Activated T-helper 1 cell treated with anti-CD3 and anti-CD28 coated beads, Interleukin-12 subunit alpha, Interleukin-12 subunit beta, Interleukin-2, Interleukin-4 antibody, amounts not matched to agents 30 ng/mL and 10 ng/mL and 1 ng/mL, durations not matched to agents 14 hours and 24 hours and 36 hours (primary cell): ENCODE measurements at regions not wholly inside any gene's neighbourhood (a gene's known extent, or its start where the extent isn't known, plus 50 kb on each side); places are given as distances from the start of the nearest gene placed in this dataset.

ENCODE experiments used
- DNase-seq: peaks from one replicate; pipeline ENCODE4 v3.0.0; 2021; ENCODE audit warnings: low spot score
- H3K27ac Mint-ChIP-seq: one replicate; pipeline ENCODE4 v1.8.0; 2021; ENCODE audit warnings: mild to moderate bottlenecking, mixed read lengths
- H3K27me3 Mint-ChIP-seq: one replicate; pipeline ENCODE4 v1.8.0; 2022; ENCODE audit warnings: mild to moderate bottlenecking, moderate library complexity, mixed read lengths; ENCODE audit not compliant: insufficient read depth
- H3K36me3 Mint-ChIP-seq: one replicate; pipeline ENCODE4 v1.8.0; 2021; ENCODE audit warnings: low read depth, mixed read lengths
- H3K4me1 Mint-ChIP-seq: one replicate; pipeline ENCODE4 v1.8.0; 2021; ENCODE audit warnings: low read depth, mixed read lengths
- H3K4me3 Mint-ChIP-seq: one replicate; pipeline ENCODE4 v1.8.0; 2021; ENCODE audit warnings: mild to moderate bottlenecking, moderate library complexity, mixed read lengths
- H3K9me3 Mint-ChIP-seq: one replicate; pipeline ENCODE4 v1.8.0; 2021; ENCODE audit warnings: mixed read lengths
- intact Hi-C: fragments of 100-400 bp; cut with micrococcal nuclease; formaldehyde crosslinking; loops from one replicate; pipeline ENCODE4 v1.15.1; 2024

DNA sequence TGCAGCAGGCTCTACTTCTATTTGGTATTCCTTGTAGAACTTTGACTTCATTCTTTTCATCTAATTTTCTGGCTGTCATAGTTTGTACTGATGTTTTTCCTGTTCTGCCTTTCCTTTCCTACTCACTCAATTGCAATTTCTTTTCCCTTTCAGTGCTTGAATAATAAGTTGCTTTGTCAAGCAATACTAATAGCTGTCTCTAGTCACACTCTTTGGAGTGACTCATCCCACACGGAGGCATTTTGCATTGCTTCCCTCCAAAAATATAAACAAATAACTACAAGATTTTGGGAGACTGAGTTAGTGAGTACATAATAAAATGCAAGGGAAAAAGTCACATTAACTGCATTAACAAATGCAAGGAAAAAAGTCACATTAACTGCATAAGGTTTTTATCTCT, 465.9 kb downstream of the CDH9 start:
- no peaks in the 10 kb centered on the region for H3K36me3 Mint-ChIP-seq
- no peaks in the 10 kb centered on the region for H3K4me1 Mint-ChIP-seq
- DNase-seq: no peak
- H3K9me3 Mint-ChIP-seq: peaks cover 4% of the 10 kb centered on the region
- no peak overlapping the region for H3K27ac Mint-ChIP-seq
- intact Hi-C loops: no loop called here
- no peaks in the 10 kb centered on the region for H3K27me3 Mint-ChIP-seq
- no peak overlapping the region for H3K4me3 Mint-ChIP-seq

DNA sequence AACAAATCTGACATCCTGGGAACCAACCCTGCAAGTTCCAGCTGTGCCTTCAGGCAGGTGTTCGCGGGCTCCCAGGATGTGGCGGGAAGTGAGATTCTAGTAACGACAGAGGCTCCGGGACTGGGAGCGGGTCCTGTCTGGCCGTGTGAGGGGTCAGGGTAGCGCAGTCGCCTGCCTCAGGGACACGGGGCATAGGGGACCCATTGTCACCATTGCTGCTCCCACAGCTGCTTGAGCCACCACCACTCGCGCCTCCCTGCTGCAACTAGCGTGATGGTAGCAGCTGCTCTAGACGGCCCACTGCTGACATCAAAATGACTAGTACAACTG, 468.5 kb downstream of the CDH9 start:
- DNase-seq: no peak
- Mint-ChIP-seq H3K9me3 (peaks cover 19% of the 10 kb centered on the region), H3K27ac (no peak overlapping the region), H3K4me1 (no peaks in the 10 kb centered on the region), H3K36me3 (no peaks in the 10 kb centered on the region), H3K27me3 (no peaks in the 10 kb centered on the region), H3K4me3 (no peak overlapping the region)
- intact Hi-C loops: no loop called here

DNA sequence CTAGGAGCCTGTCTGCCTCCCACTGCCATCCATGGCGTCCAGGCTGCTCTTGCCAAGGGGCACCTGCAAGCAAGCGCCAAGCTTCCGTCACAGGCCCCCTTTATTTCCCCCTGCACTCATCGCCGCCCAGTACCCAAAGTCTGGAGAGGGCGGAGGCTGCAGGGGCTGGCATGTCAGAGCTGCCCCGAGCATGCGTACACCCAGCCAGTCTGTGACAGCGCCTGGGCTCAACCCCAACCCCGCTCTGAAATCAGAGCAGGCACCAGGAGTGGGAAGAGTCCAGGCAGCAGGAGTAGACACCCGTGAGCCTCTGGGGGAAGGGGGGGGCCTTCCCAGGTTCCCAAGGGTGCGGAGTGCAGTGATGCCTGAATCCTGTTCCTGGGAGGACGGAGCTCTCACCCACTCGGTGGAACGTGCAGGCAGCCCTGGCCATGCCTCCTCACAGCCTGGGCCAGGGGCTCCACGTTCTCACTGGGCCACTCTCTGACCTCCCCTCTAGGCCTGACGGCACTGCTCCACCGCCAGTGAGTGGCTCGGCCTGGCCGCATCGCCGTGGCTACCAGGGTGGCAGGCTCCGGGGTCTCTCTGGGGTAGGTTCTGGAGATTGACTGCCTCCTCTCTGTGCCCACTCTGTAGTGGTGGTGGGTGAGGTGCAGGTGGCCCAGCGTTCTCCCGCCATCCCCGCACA, 469.0 kb downstream of the CDH9 start:
- Mint-ChIP-seq H3K36me3 (no peaks in the 10 kb centered on the region), H3K4me3 (no peak overlapping the region), H3K9me3 (peaks cover 22% of the 10 kb centered on the region), H3K27me3 (no peaks in the 10 kb centered on the region), H3K4me1 (no peaks in the 10 kb centered on the region), H3K27ac (no peak overlapping the region)
- no peak for DNase-seq
- intact Hi-C loops: no loop called here

DNA sequence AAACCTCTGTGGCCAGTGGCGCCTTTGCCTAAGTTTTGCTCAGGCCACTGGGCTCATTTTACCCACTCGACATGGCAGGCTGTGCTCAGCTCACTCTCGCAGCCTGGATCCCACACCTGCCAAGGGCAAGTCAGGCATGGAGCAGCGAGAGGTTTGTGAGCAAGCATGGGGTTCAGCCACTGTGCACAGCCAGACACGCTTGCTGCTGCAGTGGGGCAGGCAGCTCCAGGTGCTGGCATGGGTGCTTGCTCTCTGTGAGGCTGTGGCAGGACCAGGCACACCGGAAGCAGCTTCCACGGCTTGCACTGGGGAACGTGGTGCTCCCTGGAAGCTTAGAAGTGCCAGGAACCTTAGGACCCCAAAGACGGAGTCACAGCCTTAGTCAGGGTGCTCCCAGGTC, 470.1 kb downstream of the CDH9 start:
- Mint-ChIP-seq H3K36me3 (no peaks in the 10 kb centered on the region), H3K4me1 (no peaks in the 10 kb centered on the region), H3K27ac (no peak overlapping the region), H3K4me3 (no peak overlapping the region), H3K27me3 (no peaks in the 10 kb centered on the region), H3K9me3 (peaks cover 27% of the 10 kb centered on the region)
- intact Hi-C loops: no loop called here
- DNase-seq: no peak

DNA sequence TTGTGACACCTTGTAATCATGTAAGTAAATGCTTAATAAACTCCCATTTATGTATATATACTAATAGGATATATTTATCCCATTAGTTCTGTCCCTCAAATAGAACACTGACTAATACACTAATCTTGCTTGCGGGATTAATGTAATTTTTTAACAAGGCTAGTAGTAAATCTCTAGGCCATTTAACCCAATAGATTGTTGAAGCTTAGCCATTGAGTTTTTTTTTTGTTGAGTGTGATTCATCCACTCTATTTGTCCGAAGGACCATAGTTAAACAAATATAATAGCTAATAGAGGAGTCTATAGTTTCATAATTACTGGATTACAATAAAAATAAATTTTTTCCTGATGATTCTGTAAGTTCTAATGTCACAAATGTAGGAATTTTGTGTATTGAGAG, 474.4 kb downstream of the CDH9 start:
- intact Hi-C loops: no loop called here
- peaks cover 34% of the 10 kb centered on the region for H3K9me3 Mint-ChIP-seq
- no peak overlapping the region for H3K4me3 Mint-ChIP-seq
- no peaks in the 10 kb centered on the region for H3K36me3 Mint-ChIP-seq
- H3K4me1 Mint-ChIP-seq: no peaks in the 10 kb centered on the region
- no peak overlapping the region for H3K27ac Mint-ChIP-seq
- DNase-seq: no peak
- no peaks in the 10 kb centered on the region for H3K27me3 Mint-ChIP-seq

DNA sequence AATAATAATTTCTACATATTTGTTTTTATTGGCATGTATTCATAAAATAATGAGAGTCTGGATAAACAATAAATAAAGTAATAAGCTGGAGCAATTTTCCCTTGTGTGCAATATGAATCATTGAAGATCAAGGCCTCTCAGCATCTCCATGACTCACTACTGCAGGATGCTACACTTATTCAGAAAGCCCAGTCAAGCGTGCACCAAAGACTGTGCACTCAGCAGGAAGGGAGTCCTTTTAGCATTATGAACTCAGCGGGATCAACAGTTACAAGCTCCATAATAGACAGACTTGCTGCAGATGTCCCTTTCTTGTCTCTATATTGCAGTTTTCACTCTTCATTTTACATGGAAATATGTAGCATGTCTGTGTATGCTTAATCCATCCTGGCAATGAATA, 485.3 kb downstream of the CDH9 start:
- peaks cover 16% of the 10 kb centered on the region for H3K9me3 Mint-ChIP-seq
- DNase-seq: no peak
- no peak overlapping the region for H3K27ac Mint-ChIP-seq
- H3K4me1 Mint-ChIP-seq: no peaks in the 10 kb centered on the region
- no peaks in the 10 kb centered on the region for H3K36me3 Mint-ChIP-seq
- intact Hi-C loops: no loop called here
- H3K4me3 Mint-ChIP-seq: no peak overlapping the region
- H3K27me3 Mint-ChIP-seq: no peaks in the 10 kb centered on the region

DNA sequence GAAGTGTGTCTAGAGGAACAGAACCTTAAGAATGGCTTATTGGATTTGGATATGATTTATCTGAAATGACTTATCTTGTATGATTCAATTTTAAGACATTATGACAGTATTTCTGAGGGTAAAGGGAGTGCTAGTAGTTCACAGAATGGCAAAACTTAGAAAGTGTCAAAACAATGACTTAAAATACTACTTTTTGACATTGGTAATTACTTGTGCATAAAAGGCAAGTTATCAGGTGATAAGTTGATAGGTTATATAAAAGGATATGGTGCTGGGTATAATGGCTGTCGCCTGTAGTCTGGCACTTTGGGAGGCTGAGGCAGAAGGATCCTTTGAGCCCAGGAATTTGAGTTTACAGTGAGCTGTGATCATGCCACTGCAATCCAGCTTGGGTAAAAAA, 494.4 kb downstream of the CDH9 start:
- Mint-ChIP-seq H3K27ac (no peak overlapping the region), H3K36me3 (no peaks in the 10 kb centered on the region), H3K4me1 (no peaks in the 10 kb centered on the region), H3K27me3 (no peaks in the 10 kb centered on the region), H3K4me3 (no peak overlapping the region), H3K9me3 (peaks cover 32% of the 10 kb centered on the region)
- intact Hi-C loops: no loop called here
- no peak for DNase-seq

DNA sequence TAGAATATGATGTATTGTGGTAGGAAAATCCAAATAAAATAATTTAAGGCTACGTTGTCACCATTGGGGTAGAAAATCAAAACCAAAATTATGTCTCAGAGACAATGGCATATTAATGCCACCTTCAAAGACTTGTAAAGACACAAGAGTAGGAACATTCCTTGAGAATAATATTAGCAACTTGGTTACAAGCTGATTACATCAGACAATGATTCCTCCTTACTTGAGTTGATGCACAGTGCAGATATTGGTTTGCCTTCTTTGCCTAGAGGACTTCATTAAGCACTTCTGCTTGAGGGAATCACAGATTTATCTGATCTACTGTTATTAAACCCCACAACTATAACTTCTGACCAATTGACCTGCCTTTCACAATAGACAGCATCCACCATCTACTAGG, 500.2 kb downstream of the CDH9 start:
- Mint-ChIP-seq H3K27ac (no peak overlapping the region), H3K27me3 (no peaks in the 10 kb centered on the region), H3K4me1 (no peaks in the 10 kb centered on the region), H3K9me3 (peaks cover 23% of the 10 kb centered on the region), H3K4me3 (no peak overlapping the region), H3K36me3 (no peaks in the 10 kb centered on the region)
- DNase-seq: no peak
- intact Hi-C loops: no loop called here

DNA sequence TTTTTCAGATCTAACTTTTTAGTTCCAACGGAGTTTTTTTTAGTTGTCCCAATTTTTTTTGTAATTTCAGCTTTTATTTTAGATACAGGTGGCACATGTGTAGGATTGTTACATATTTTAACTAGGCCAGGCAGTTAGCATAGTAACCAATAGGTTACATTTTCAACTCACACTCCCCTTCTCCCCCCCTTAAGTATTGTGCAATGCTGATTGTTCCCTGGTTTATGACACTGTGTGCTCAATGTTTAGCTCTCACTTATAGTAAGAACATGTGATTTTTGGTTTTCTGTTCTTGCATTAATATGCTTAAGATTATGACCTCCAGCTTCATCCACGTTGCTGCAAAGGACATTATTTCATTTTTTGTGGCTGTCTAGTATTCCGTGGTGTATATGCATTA, 503.2 kb downstream of the CDH9 start:
- no peak for DNase-seq
- intact Hi-C loops: no loop called here
- H3K4me3 Mint-ChIP-seq: no peak overlapping the region
- peaks cover 12% of the 10 kb centered on the region for H3K9me3 Mint-ChIP-seq
- no peak overlapping the region for H3K27ac Mint-ChIP-seq
- no peaks in the 10 kb centered on the region for H3K27me3 Mint-ChIP-seq
- no peaks in the 10 kb centered on the region for H3K36me3 Mint-ChIP-seq
- no peaks in the 10 kb centered on the region for H3K4me1 Mint-ChIP-seq

DNA sequence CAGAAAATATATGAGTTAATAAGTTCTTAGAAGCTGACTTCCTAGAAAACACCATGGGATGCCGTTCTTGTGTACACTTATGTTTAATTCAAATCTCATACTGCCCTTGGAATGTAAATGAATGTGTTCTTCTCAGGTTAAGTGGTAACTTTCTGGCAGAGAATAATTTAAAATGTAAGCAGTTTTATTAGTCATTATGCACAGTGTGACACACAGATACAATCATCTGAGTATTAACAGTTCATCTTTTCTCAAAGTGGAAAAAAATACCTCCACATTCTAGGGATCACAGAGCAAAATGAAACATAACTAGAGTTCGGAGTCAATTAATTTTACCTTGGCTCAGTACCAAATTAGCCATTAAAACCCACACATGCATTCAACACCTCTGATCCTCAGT, 508.1 kb downstream of the CDH9 start:
- intact Hi-C loops: no loop called here
- Mint-ChIP-seq H3K27me3 (no peaks in the 10 kb centered on the region), H3K4me3 (no peak overlapping the region), H3K27ac (no peak overlapping the region), H3K36me3 (no peaks in the 10 kb centered on the region), H3K9me3 (peaks cover 6% of the 10 kb centered on the region), H3K4me1 (no peaks in the 10 kb centered on the region)
- no peak for DNase-seq

DNA sequence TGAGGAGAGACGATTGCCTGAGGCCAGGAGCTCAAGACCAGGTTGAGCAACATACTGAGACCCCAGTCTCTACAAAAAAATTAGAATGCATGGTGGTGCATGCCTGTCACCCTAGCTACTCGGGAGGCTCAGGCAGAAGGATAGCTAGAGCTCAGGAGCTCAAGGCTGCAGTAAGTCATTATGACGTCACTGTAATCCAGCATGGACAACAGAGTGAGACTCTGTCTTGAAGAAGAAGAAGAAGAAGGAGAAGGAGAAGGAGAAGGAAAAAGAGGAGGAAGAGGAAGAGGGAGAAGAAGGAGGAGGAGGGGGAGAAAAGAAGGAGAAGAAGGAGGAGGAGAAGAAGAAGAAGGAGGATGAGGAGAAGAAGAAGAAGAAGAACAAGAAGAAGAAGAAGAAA, 519.1 kb downstream of the CDH9 start:
- intact Hi-C loops: no loop called here
- no peak for DNase-seq
- peaks cover 7% of the 10 kb centered on the region for H3K9me3 Mint-ChIP-seq
- no peaks in the 10 kb centered on the region for H3K4me1 Mint-ChIP-seq
- no peak overlapping the region for H3K27ac Mint-ChIP-seq
- H3K27me3 Mint-ChIP-seq: no peaks in the 10 kb centered on the region
- H3K36me3 Mint-ChIP-seq: no peaks in the 10 kb centered on the region
- no peak overlapping the region for H3K4me3 Mint-ChIP-seq

DNA sequence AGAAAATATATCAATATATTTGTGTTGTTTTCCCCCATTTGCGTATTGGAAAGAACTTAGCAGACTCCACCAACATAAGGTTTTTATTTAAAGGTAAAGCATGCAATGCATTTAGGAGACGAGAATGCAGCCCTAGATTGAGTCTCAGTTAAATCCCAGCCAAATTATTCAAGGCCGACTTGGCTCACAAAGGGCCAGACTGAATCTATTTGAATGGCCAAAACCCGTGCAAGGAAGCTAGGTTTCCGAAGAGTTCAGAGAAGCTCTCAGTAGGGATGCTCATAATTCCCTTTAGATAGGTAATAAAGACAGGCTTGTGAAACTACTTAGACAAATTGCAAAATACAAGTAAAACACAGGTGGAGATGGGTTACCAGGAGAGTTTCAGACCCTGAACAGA, 520.3 kb downstream of the CDH9 start:
- no peaks in the 10 kb centered on the region for H3K27me3 Mint-ChIP-seq
- peaks cover 7% of the 10 kb centered on the region for H3K9me3 Mint-ChIP-seq
- H3K36me3 Mint-ChIP-seq: no peaks in the 10 kb centered on the region

DNA sequence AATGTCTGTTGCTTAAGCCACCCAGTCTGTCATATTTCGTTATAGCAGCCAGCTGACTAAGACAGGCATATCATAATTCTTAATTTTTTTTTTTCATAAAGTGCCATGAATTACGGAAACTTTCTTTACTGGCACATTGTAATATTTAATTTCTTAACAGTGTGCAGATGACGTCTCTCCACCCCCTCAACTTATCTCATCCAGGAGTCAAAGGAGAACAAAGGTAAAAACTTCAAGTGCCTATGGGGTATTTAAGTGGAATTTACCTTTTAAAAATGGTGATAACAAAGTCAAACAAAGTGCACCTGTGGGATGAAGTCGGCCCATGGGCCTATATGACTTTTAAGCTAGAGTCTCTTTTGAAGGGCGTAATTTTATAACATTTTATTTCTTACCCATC, 539.4 kb downstream of the CDH9 start:
- Mint-ChIP-seq H3K4me3 (no peak overlapping the region), H3K36me3 (no peaks in the 10 kb centered on the region)

More for the DNA sequence above, 520.3 kb downstream of the CDH9 start:
- Mint-ChIP-seq H3K4me3 (no peak overlapping the region), H3K27ac (no peak overlapping the region), H3K4me1 (no peaks in the 10 kb centered on the region)
- intact Hi-C loops: no loop called here
- no peak for DNase-seq

DNA sequence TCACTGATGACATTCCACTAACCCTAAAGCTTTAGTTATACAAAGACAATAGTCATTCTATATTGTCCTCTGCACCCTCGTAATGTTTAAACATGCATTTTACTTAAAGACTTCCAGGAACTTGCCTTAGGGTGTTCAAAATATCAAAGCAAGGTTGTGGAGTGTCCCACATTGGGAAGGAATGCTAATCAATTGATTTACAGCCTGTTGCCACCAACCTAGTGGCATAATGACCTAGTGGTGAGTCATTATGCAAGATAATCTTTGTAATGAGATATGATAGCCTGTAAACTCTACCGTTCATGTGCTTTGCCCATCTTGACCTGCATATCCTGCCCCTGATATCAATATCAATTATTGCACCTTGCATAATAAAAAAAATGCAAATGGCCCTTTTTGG, 542.9 kb downstream of the CDH9 start:
- Mint-ChIP-seq H3K4me1 (no peaks in the 10 kb centered on the region), H3K27ac (no peak overlapping the region), H3K9me3 (peaks cover 12% of the 10 kb centered on the region), H3K27me3 (no peaks in the 10 kb centered on the region), H3K4me3 (no peak overlapping the region), H3K36me3 (no peaks in the 10 kb centered on the region)
- intact Hi-C loops: no loop called here
- no peak for DNase-seq

More for the DNA sequence above, 539.4 kb downstream of the CDH9 start:
- Mint-ChIP-seq H3K27me3 (no peaks in the 10 kb centered on the region), H3K27ac (no peak overlapping the region), H3K9me3 (peaks cover 5% of the 10 kb centered on the region), H3K4me1 (no peaks in the 10 kb centered on the region)
- DNase-seq: no peak
- intact Hi-C loops: no loop called here
